Central memory CD4-positive, alpha-beta T cell (primary cell): ENCODE measurements at regions not wholly inside any gene's neighbourhood (a gene's known extent, or its start where the extent isn't known, plus 50 kb on each side); places are given as distances from the start of the nearest gene placed in this dataset.
A peak's percentile ranks its signal among the peaks of the same experiment; 100 is the strongest.
"Not testable (repeated sequence)": the region's sequence is repeated elsewhere in the genome, so short reads cannot be mapped to it uniquely, and the experiment has no call there.

ENCODE experiments used
- DNase-seq: peaks from one replicate; pipeline ENCODE4 v3.0.0; 2022

GRCh38 chr1:144516172-144516571 lies 54.7 kb upstream of the NBPF15 start:
- not testable (repeated sequence) for DNase-seq

GRCh38 chr1:144516906-144517305 lies 55.4 kb upstream of the NBPF15 start:
- not testable (repeated sequence) for DNase-seq

- not testable (repeated sequence) for DNase-seq
Measured at GRCh38 chr1:144518439-144518838, 57.0 kb upstream of the NBPF15 start.

GRCh38 chr1:144519528-144520189 lies 58.2 kb upstream of the NBPF15 start:
- not testable (repeated sequence) for DNase-seq

GRCh38 chr1:144523661-144524407 lies 62.4 kb upstream of the NBPF15 start:
- peak; percentile 76 for DNase-seq

- DNase-seq: peak; percentile 33
Measured at GRCh38 chr1:144532156-144532607, 60.5 kb upstream of the PPIAL4F start.

GRCh38 chr1:144533480-144533879 lies 59.2 kb upstream of the PPIAL4F start:
- not testable (repeated sequence) for DNase-seq

- peak; percentile 61 for DNase-seq
Measured at GRCh38 chr1:144534286-144534685, 58.4 kb upstream of the PPIAL4F start.

- DNase-seq: not testable (repeated sequence)
Measured at GRCh38 chr1:144536677-144537076, 56.0 kb upstream of the PPIAL4F start.

GRCh38 chr1:144537234-144537633 lies 55.5 kb upstream of the PPIAL4F start:
- not testable (repeated sequence) for DNase-seq

GRCh38 chr1:144538736-144539135 lies 54.0 kb upstream of the PPIAL4F start:
- not testable (repeated sequence) for DNase-seq

- not testable (repeated sequence) for DNase-seq
Measured at GRCh38 chr1:144539191-144539960, 53.3 kb upstream of the PPIAL4F start.
